Mesenchymal stem cell (in vitro differentiated cells and primary cell): ENCODE measurements at regions not wholly inside any gene's neighbourhood (a gene's known extent, or its start where the extent isn't known, plus 50 kb on each side); places are given as distances from the start of the nearest gene placed in this dataset.
"Not testable (repeated sequence)": the region's sequence is repeated elsewhere in the genome, so short reads cannot be mapped to it uniquely, and the experiment has no call there.

Experiments used
- DNase-seq: peaks from one replicate; pipeline ENCODE4 v3.0.0-alpha.2; 2013
- H2AFZ ChIP-seq: one replicate; pipeline ENCODE4 v1.6.1; 2013; ENCODE audit warnings: low read depth, mild to moderate bottlenecking, control low read depth, inconsistent platforms, low read length, moderate library complexity
- H2AK5ac ChIP-seq: 2 replicates; pipeline ENCODE4 v1.6.1; 2013; ENCODE audit warnings: low read length, moderate library complexity, mild to moderate bottlenecking, inconsistent platforms; ENCODE audit not compliant: severe bottlenecking
- H2BK120ac ChIP-seq: one replicate; pipeline ENCODE4 v1.6.1; 2013; ENCODE audit warnings: low read depth, mild to moderate bottlenecking, inconsistent platforms, low read length, moderate library complexity
- H2BK12ac ChIP-seq, 2 experiments: one replicate each; pipeline ENCODE4 v1.6.1; 2013; ENCODE audit warnings: inconsistent platforms in 2 of 2, low read length in 2 of 2, mild to moderate bottlenecking in 2 of 2, moderate library complexity in 2 of 2, control low read depth in 1 of 2
- H2BK15ac ChIP-seq: one replicate; pipeline ENCODE4 v1.6.1; 2013; ENCODE audit warnings: mild to moderate bottlenecking, low read depth, inconsistent platforms; ENCODE audit not compliant: poor library complexity, severe bottlenecking
- H2BK5ac ChIP-seq: 2 replicates; pipeline ENCODE4 v1.6.1; 2013; ENCODE audit warnings: low read depth, mild to moderate bottlenecking, low read length, control low read depth, inconsistent platforms; ENCODE audit not compliant: poor library complexity, severe bottlenecking
- H3K14ac ChIP-seq, 2 experiments: one replicate each; pipeline ENCODE4 v1.6.1; 2013; ENCODE audit warnings: inconsistent platforms in 2 of 2, low read length in 2 of 2, control low read depth in 1 of 2, mild to moderate bottlenecking in 1 of 2, moderate library complexity in 1 of 2
- H3K18ac ChIP-seq, 2 experiments: one replicate each; pipeline ENCODE4 v1.6.1; 2013; ENCODE audit warnings: inconsistent platforms in 2 of 2, low read length in 2 of 2, control low read depth in 1 of 2, low read depth in 1 of 2, mild to moderate bottlenecking in 1 of 2
- H3K23ac ChIP-seq, 2 experiments: one replicate each; pipeline ENCODE4 v1.6.1; 2013; ENCODE audit warnings: inconsistent platforms in 2 of 2, low read length in 2 of 2, mild to moderate bottlenecking in 2 of 2, moderate library complexity in 2 of 2, control low read depth in 1 of 2
- H3K27ac ChIP-seq: 2 replicates; pipeline ENCODE4 v1.5.1; 2013; ENCODE audit warnings: mild to moderate bottlenecking, moderate library complexity, low read length, control low read depth, inconsistent platforms; ENCODE audit not compliant: poor library complexity, severe bottlenecking
- H3K27me3 ChIP-seq, 2 experiments: 2 replicates each; pipeline versions ENCODE4 v1.6.1 to v1.7.0; 2013; ENCODE audit warnings: low read length in 2 of 2, mild to moderate bottlenecking in 2 of 2, moderate library complexity in 2 of 2, control low read depth in 1 of 2, inconsistent platforms in 1 of 2; ENCODE audit not compliant: control insufficient read depth in 1 of 2, insufficient read depth in 1 of 2
- H3K36me3 ChIP-seq, 2 experiments: 2 replicates each; pipeline versions ENCODE4 v1.6.1 to v1.7.0; 2013; ENCODE audit warnings: low read length in 2 of 2, control low read depth in 1 of 2, inconsistent platforms in 1 of 2, low read depth in 1 of 2, mild to moderate bottlenecking in 1 of 2; ENCODE audit not compliant: insufficient read depth in 2 of 2, control insufficient read depth in 1 of 2
- H3K4ac ChIP-seq, 2 experiments: one replicate each; pipeline ENCODE4 v1.6.1; 2013; ENCODE audit warnings: inconsistent platforms in 2 of 2, low read length in 2 of 2, mild to moderate bottlenecking in 2 of 2, moderate library complexity in 2 of 2, control low read depth in 1 of 2, low read depth in 1 of 2
- H3K4me1 ChIP-seq: 2 replicates; pipeline ENCODE4 v1.6.1; 2013; ENCODE audit warnings: low read depth, low read length, control low read depth; ENCODE audit not compliant: control insufficient read depth, insufficient read depth
- H3K4me2 ChIP-seq: 2 replicates; pipeline ENCODE4 v1.6.1; 2013; ENCODE audit warnings: low read length, mild to moderate bottlenecking, inconsistent platforms; ENCODE audit not compliant: poor library complexity, severe bottlenecking
- H3K4me3 ChIP-seq, 2 experiments: 2 replicates each; pipeline versions ENCODE4 v1.5.1 to v1.7.0; 2013; ENCODE audit warnings: low read length in 2 of 2, mild to moderate bottlenecking in 2 of 2, control low read depth in 1 of 2, low read depth in 1 of 2; ENCODE audit not compliant: insufficient read depth in 1 of 2
- H3K79me1 ChIP-seq: replicated peaks from 2 replicates; pipeline ENCODE4 v1.6.1; 2013; ENCODE audit warnings: mild to moderate bottlenecking, control low read depth, low read length, inconsistent platforms; ENCODE audit not compliant: poor library complexity, severe bottlenecking
- H3K9ac ChIP-seq: 2 replicates; pipeline ENCODE4 v1.7.0; 2013; ENCODE audit warnings: mild to moderate bottlenecking, low read length, moderate library complexity
- H3K9me3 ChIP-seq: 2 replicates; pipeline ENCODE4 v1.7.0; 2013; ENCODE audit warnings: mild to moderate bottlenecking, low read length; ENCODE audit not compliant: control insufficient read depth
- H4K8ac ChIP-seq: one replicate; pipeline ENCODE4 v1.6.1; 2013; ENCODE audit warnings: inconsistent platforms, mild to moderate bottlenecking, low read length, moderate library complexity
- H4K91ac ChIP-seq: one replicate; pipeline ENCODE4 v1.6.1; 2013; ENCODE audit warnings: mild to moderate bottlenecking, low read length, inconsistent platforms
- WGBS: methylation state at CpG from one replicate; pipeline ENCODE4 v1.1.7; 2013; ENCODE audit warnings: mixed read lengths; 5-methylcytosine and 5-hydroxymethylcytosine counted together

DNA sequence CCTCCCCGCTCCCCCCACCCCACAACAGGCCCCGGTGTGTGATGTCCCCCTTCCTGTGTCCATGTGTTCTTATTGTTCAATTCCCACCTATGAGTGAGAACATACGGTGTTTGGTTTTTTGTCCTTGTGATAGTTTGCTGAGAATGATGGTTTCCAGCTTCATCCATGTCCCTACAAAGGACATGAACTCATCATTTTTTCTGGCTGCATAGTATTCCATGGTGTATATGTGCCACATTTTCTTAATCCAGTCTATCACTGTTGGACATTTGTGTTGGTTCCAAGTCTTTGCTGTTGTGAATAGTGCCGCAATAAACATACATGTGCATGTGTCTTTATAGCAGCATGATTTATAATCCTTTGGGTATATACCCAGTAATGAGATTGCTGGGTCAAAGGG, 104.3 kb downstream of the MTPN start:
- H3K9me3 ChIP-seq, H3K23ac ChIP-seq, H3K4me2 ChIP-seq, H4K8ac ChIP-seq, H3K4ac ChIP-seq, H2AFZ ChIP-seq, H3K4me3 ChIP-seq, H2BK15ac ChIP-seq, H2BK12ac ChIP-seq, H3K14ac ChIP-seq, H2BK5ac ChIP-seq, H4K91ac ChIP-seq, H3K36me3 ChIP-seq, H3K18ac ChIP-seq, H3K79me1 ChIP-seq, DNase-seq, H2BK120ac ChIP-seq, H3K9ac ChIP-seq, H3K4me1 ChIP-seq, H3K27ac ChIP-seq, H2AK5ac ChIP-seq, H3K27me3 ChIP-seq: not testable (repeated sequence)
- 83% methylated on average over 1 of the region's 4 CpGs for WGBS

- no peak for DNase-seq
- Histone ChIP-seq H2AFZ (no peak overlapping the region), H3K4ac (no peak overlapping the region), H2AK5ac (no peak overlapping the region), H4K8ac (no peak overlapping the region), H3K9ac (no peak overlapping the region), H3K23ac (no peak overlapping the region), H3K36me3 (no peaks in the 10 kb centered on the region), H3K27me3 (peaks cover 0 to 11% of the 10 kb centered on the region in 2 experiments), H2BK120ac (no peak overlapping the region), H2BK15ac (no peak overlapping the region), H3K4me3 (no peak overlapping the region), H3K14ac (no peak overlapping the region), H3K79me1 (no peaks in the 10 kb centered on the region), H3K4me2 (no peak overlapping the region), H3K9me3 (peaks cover 9% of the 10 kb centered on the region), H4K91ac (no peak overlapping the region), H3K18ac (no peak overlapping the region), H2BK5ac (no peak overlapping the region), H3K27ac (no peak overlapping the region), H2BK12ac (no peak overlapping the region), H3K4me1 (no peaks in the 10 kb centered on the region)
- 74% methylated on average over 8 of the region's 8 CpGs for WGBS
Measured at GRCh38 chr7:135862586-135863340, 114.2 kb upstream of the FAM180A start.

GRCh38 chr7:135859538-135859937, 110.9 kb upstream of the FAM180A start:
- H3K9ac ChIP-seq = no peak overlapping the region
- no peak overlapping the region for H3K23ac ChIP-seq
- H3K4me2 ChIP-seq = no peak overlapping the region
- no peaks in the 10 kb centered on the region for H3K79me1 ChIP-seq
- H3K14ac ChIP-seq = no peak overlapping the region
- H3K18ac ChIP-seq = no peak overlapping the region
- H3K4me3 ChIP-seq = no peak overlapping the region
- H2AK5ac ChIP-seq = no peak overlapping the region
- DNase-seq = peak; percentile 58
- peaks cover 9% of the 10 kb centered on the region for H3K9me3 ChIP-seq
- H4K8ac ChIP-seq = no peak overlapping the region
- no peak overlapping the region for H4K91ac ChIP-seq
- no peaks in the 10 kb centered on the region for H3K36me3 ChIP-seq
- no peak overlapping the region for H2BK120ac ChIP-seq
- H3K4ac ChIP-seq = no peak overlapping the region
- H3K4me1 ChIP-seq = peaks cover 2% of the 10 kb centered on the region
- H2BK12ac ChIP-seq = no peak overlapping the region
- no peak overlapping the region for H3K27ac ChIP-seq
- 29% methylated on average over 1 of the region's 2 CpGs for WGBS
- no peak overlapping the region for H2BK15ac ChIP-seq
- no peak overlapping the region for H2AFZ ChIP-seq
- peaks cover 5 to 7% of the 10 kb centered on the region in 2 experiments for H3K27me3 ChIP-seq
- H2BK5ac ChIP-seq = no peak overlapping the region

GRCh38 chr7:135858851-135859250, 110.2 kb upstream of the FAM180A start:
- Histone ChIP-seq H3K27me3 (peaks cover 3 to 5% of the 10 kb centered on the region in 2 experiments), H3K9ac (no peak overlapping the region), H3K9me3 (peaks cover 9% of the 10 kb centered on the region), H3K4me2 (no peak overlapping the region), H3K36me3 (no peaks in the 10 kb centered on the region), H3K4me3 (peak overlapping the region in 1 of 2 experiments; percentile 19), H2AFZ (no peak overlapping the region), H3K4me1 (peaks cover 2% of the 10 kb centered on the region), H3K23ac (no peak overlapping the region), H2BK120ac (no peak overlapping the region), H2BK12ac (no peak overlapping the region), H3K79me1 (no peaks in the 10 kb centered on the region), H4K8ac (no peak overlapping the region), H3K27ac (no peak overlapping the region), H2BK15ac (no peak overlapping the region), H2AK5ac (no peak overlapping the region), H3K14ac (no peak overlapping the region), H4K91ac (no peak overlapping the region), H3K18ac (no peak overlapping the region), H3K4ac (no peak overlapping the region), H2BK5ac (no peak overlapping the region)
- DNase-seq = no peak
- WGBS = 91% methylated on average over 6 of the region's 6 CpGs
